ENCODE measurements at regions not wholly inside any gene's neighbourhood (a gene's known extent, or its start where the extent isn't known, plus 50 kb on each side); places are given as distances from the start of the nearest gene placed in this dataset.

DNA sequence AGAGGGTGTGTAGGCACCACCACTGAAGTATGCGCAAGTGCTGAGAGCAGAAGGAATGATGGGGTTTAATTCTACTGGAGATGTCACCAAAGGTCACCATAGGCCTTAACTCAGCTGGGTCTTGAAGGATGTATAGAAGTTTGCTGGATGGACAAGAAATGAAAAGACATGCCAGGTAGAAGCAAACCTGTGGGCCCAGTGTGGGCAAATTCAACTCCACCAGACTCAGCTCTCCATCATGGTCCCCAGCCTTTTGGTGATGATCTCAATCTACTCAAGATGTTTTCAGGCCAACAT lies 124.5 kb downstream of the SNX5 start:
- Histone ChIP-seq H3K4me1 (peaks cover 21 to 67% (median 43%) of the 10 kb centered on the region in 6 donors), H3K36me3 (no peaks in the 10 kb centered on the region), H3K27ac (peak overlapping the region in 1 of 8 donors; percentile 55), H3K27me3 (replicated peaks in 1 of 7) (no peaks in the 10 kb centered on the region), H3K4me3 (no peak overlapping the region), H3K9me3 (no peaks in the 10 kb centered on the region)
- TF ChIP-seq, protein P1, sequence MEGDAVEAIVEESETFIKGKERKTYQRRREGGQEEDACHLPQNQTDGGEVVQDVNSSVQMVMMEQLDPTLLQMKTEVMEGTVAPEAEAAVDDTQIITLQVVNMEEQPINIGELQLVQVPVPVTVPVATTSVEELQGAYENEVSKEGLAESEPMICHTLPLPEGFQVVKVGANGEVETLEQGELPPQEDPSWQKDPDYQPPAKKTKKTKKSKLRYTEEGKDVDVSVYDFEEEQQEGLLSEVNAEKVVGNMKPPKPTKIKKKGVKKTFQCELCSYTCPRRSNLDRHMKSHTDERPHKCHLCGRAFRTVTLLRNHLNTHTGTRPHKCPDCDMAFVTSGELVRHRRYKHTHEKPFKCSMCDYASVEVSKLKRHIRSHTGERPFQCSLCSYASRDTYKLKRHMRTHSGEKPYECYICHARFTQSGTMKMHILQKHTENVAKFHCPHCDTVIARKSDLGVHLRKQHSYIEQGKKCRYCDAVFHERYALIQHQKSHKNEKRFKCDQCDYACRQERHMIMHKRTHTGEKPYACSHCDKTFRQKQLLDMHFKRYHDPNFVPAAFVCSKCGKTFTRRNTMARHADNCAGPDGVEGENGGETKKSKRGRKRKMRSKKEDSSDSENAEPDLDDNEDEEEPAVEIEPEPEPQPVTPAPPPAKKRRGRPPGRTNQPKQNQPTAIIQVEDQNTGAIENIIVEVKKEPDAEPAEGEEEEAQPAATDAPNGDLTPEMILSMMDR (IDR thresholded peaks at IDR 0.05 in 8 of 11, conservative IDR thresholded peaks at IDR 0.05 in 3 of 11) = no peak
- TF ChIP-seq POLR2A (IDR thresholded peaks at IDR 0.05) = no peak
- TF ChIP-seq POLR2AphosphoS5 (IDR thresholded peaks at IDR 0.05) = no peak
- intact Hi-C loops (cut with DNase I; ENCODE audit: low total_unique reads) = no loop called here
- DNase-seq = no peak
- WGBS, 5 donors = 77 to 100% (median 96%) methylated on average over 1 of the region's 1 CpG

DNA sequence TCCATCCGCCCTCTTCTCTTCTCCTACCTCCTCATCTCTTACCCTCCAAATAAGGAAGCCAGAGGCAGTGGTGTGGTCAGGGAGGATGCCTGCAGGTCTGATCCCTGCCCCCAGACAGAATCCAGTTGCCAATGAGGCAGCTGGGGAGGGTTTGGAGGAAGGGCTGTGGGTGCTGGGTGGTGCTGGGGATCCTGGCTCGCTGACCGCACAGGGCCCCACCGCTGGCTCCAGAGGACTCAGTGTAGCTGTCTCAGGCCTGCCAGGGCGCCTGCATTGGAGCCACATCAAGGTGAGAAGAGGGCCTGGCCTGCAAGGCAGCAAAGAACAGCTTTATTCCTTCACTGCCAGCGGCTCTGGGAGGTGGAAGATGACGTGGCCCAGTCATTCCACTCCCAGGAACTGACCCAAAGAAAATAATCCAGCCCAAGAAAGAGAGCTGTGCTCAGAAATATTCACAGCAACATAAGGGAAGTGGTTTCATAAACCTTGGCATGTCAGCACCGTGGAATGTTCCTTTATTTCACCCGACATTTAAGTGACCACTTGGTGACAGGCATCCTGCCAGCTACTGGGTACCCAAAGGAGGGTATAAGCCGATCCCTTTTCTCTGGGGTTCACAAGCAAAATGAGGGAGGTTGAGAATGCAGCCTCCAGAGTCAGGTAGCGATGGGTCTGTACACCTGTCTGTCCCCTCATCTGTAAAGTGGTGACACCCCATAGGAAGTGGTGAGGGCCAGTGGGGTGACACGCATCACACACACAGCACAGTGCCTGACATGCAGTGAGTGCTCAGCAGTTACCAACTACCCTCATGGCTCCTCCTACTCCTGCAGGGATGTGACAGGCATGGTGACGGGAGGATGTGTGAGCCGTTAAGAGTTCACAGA lies 125.1 kb downstream of the SNX5 start:
- WGBS, 5 donors = 52 to 63% (median 58%) methylated on average over 11 to 14 of the region's 14 CpGs
- Histone ChIP-seq H3K4me3 (no peak overlapping the region), H3K27ac (peak overlapping the region in 5 of 8 donors; percentile 1 to 55 (median 11)), H3K27me3 (replicated peaks in 1 of 7) (no peaks in the 10 kb centered on the region), H3K4me1 (peaks cover 21 to 61% (median 37%) of the 10 kb centered on the region in 6 donors), H3K9me3 (no peaks in the 10 kb centered on the region), H3K36me3 (no peaks in the 10 kb centered on the region)
- DNase-seq = no peak
- intact Hi-C loops (cut with DNase I; ENCODE audit: low total_unique reads) = no loop called here
- TF ChIP-seq POLR2A (IDR thresholded peaks at IDR 0.05) = no peak
- no peak for TF ChIP-seq POLR2AphosphoS5 (IDR thresholded peaks at IDR 0.05)
- TF ChIP-seq, protein P1 (IDR thresholded peaks at IDR 0.05 in 8 of 11, conservative IDR thresholded peaks at IDR 0.05 in 3 of 11) = no peak

DNA sequence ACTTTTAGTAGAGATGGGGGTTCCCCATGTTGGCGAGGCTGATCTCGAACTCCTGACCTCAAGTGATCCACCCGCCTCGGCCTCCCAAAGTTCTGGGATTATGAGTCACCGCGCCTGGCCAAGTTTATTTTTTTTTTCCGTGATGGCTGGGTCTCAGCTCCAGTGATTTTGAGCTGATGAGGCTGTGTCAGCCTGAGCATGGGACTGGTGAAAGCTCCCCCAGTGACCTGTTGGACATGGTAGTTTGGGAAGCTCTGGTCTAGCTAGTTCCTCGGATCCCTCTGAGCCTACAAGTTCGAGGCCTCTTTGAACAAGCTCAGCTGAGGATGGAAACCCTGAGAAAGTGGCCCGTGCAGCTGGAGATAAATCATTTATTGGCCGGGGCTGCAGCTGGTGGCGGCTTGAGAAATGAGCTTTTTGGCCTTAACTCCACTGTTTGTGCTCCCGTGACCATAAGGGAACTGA lies 126.8 kb downstream of the SNX5 start:
- Histone ChIP-seq H3K27me3 (replicated peaks in 1 of 7) (no peaks in the 10 kb centered on the region), H3K9me3 (no peaks in the 10 kb centered on the region), H3K36me3 (no peaks in the 10 kb centered on the region), H3K4me1 (peaks cover 10 to 44% (median 25%) of the 10 kb centered on the region in 6 donors), H3K27ac (no peak overlapping the region), H3K4me3 (no peak overlapping the region)
- intact Hi-C loops (cut with DNase I; ENCODE audit: low total_unique reads) = no loop called here
- TF ChIP-seq, protein P1 (IDR thresholded peaks at IDR 0.05 in 8 of 11, conservative IDR thresholded peaks at IDR 0.05 in 3 of 11) = no peak
- no peak for TF ChIP-seq POLR2AphosphoS5 (IDR thresholded peaks at IDR 0.05)
- TF ChIP-seq POLR2A (IDR thresholded peaks at IDR 0.05) = no peak
- DNase-seq = no peak
- 73 to 78% (median 76%) methylated on average over 13 of the region's 13 CpGs for WGBS, 5 donors

DNA sequence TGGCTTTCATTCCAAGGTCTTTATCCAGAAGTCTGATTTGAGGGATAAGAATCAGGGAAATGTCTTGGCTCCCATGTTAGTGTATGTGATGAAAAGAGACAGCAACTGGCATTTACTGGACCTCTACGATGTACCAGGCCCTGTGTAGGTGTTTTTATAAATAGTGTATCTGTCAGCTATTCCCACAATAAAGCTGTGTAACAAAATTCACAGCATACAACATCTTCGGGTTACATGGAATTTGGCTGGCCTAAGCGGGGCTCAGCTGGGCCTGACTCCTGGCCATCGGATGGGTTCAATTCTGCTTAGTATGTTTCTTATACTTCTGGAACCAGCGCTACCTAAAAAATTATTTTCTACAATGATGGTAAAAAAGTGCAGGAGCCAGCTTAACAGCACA lies 128.2 kb downstream of the SNX5 start:
- no peak overlapping the region for H3K4me3 ChIP-seq
- no peaks in the 10 kb centered on the region for H3K27me3 ChIP-seq (replicated peaks in 1 of 7)
- TF ChIP-seq POLR2AphosphoS5 (IDR thresholded peaks at IDR 0.05) (no peak), POLR2A (IDR thresholded peaks at IDR 0.05) (no peak)
- TF ChIP-seq, protein P1 (IDR thresholded peaks at IDR 0.05 in 8 of 11, conservative IDR thresholded peaks at IDR 0.05 in 3 of 11) = no peak
- no peaks in the 10 kb centered on the region for H3K36me3 ChIP-seq
- DNase-seq = no peak
- H3K4me1 ChIP-seq = peaks cover 0 to 35% (median 12%) of the 10 kb centered on the region in 6 donors
- no peak overlapping the region for H3K27ac ChIP-seq
- 89 to 96% (median 94%) methylated on average over 5 of the region's 5 CpGs for WGBS, 5 donors
- intact Hi-C loops (cut with DNase I; ENCODE audit: low total_unique reads) = no loop called here
- H3K9me3 ChIP-seq = no peaks in the 10 kb centered on the region
